WTC11 (cell line): ENCODE measurements at regions not wholly inside any gene's neighbourhood (a gene's known extent, or its start where the extent isn't known, plus 50 kb on each side); places are given as distances from the start of the nearest gene placed in this dataset.

ENCODE experiments used
- CREB1 ChIP-seq: sonication (generic); formaldehyde crosslinking; IDR thresholded peaks from 2 replicates; pipeline ENCODE4 v1.8.0; 2023; ENCODE audit warnings: mild to moderate bottlenecking, missing genetic modification reagents
- CREM ChIP-seq: sonication (generic); formaldehyde crosslinking; IDR thresholded peaks from 2 replicates; pipeline ENCODE4 v1.8.1; 2022; ENCODE audit warnings: mild to moderate bottlenecking, missing genetic modification reagents, moderate library complexity
- E2F4 ChIP-seq: sonication (generic); formaldehyde crosslinking; IDR thresholded peaks from 2 replicates; pipeline ENCODE4 v1.8.1; 2022; ENCODE audit warnings: low read depth, mild to moderate bottlenecking, moderate library complexity, missing genetic modification reagents, borderline replicate concordance
- ESRRA ChIP-seq: sonication (generic); formaldehyde crosslinking; IDR thresholded peaks from 2 replicates; pipeline ENCODE4 v1.8.1; 2022; ENCODE audit warnings: mild to moderate bottlenecking, missing genetic modification reagents, borderline replicate concordance
- JUN ChIP-seq: sonication (generic); formaldehyde crosslinking; IDR thresholded peaks from 2 replicates; pipeline ENCODE4 v1.8.0; 2023; ENCODE audit warnings: mild to moderate bottlenecking, missing genetic modification reagents
- USF2 ChIP-seq: sonication (generic); formaldehyde crosslinking; IDR thresholded peaks from 2 replicates; pipeline ENCODE4 v1.8.1; 2023; ENCODE audit warnings: mild to moderate bottlenecking, missing genetic modification reagents, moderate library complexity
- TF ChIP-seq, protein P1 (sequence below): fragments of 200-600 bp; IDR thresholded peaks from 2 replicates; pipeline ENCODE4 v1.8.0; 2022; ENCODE audit warnings: antibody characterized with exemption
- TF ChIP-seq, protein P2 (sequence below): fragments of 250-450 bp; sonication (Bioruptor Pico); IDR thresholded peaks from 2 replicates; pipeline ENCODE4 v2.1.2; 2022; ENCODE audit warnings: mild to moderate bottlenecking, moderate library complexity

DNA sequence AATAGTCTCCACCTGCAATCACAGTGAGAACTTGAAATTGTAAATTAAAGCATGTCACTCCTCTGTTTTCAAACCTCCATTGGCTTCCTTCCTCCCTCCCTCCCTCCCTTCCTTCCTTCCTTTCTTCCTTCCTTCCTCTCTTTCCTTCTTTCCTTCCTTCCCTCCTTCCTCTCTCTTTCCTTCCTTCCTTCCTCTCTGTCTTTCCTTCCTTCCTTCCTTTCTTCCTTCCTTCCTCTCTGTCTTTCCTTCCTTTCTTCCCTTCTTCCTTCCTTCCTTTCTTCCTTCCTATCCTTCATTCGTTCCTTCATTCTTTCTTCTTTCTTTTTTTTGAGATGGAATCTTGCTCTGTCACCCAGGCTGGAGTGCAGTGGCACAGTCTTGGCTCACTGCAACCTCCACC lies 595.0 kb upstream of the ZNF608 start:
- TF ChIP-seq, protein P1, sequence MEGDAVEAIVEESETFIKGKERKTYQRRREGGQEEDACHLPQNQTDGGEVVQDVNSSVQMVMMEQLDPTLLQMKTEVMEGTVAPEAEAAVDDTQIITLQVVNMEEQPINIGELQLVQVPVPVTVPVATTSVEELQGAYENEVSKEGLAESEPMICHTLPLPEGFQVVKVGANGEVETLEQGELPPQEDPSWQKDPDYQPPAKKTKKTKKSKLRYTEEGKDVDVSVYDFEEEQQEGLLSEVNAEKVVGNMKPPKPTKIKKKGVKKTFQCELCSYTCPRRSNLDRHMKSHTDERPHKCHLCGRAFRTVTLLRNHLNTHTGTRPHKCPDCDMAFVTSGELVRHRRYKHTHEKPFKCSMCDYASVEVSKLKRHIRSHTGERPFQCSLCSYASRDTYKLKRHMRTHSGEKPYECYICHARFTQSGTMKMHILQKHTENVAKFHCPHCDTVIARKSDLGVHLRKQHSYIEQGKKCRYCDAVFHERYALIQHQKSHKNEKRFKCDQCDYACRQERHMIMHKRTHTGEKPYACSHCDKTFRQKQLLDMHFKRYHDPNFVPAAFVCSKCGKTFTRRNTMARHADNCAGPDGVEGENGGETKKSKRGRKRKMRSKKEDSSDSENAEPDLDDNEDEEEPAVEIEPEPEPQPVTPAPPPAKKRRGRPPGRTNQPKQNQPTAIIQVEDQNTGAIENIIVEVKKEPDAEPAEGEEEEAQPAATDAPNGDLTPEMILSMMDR: no peak
- TF ChIP-seq USF2 (no peak), CREB1 (CRISPR knock-in tag) (no peak), CREM (CRISPR knock-in tag) (no peak), E2F4 (CRISPR knock-in tag) (no peak), ESRRA (CRISPR knock-in tag) (no peak), JUN (CRISPR knock-in tag) (no peak)
- TF ChIP-seq, protein P2, sequence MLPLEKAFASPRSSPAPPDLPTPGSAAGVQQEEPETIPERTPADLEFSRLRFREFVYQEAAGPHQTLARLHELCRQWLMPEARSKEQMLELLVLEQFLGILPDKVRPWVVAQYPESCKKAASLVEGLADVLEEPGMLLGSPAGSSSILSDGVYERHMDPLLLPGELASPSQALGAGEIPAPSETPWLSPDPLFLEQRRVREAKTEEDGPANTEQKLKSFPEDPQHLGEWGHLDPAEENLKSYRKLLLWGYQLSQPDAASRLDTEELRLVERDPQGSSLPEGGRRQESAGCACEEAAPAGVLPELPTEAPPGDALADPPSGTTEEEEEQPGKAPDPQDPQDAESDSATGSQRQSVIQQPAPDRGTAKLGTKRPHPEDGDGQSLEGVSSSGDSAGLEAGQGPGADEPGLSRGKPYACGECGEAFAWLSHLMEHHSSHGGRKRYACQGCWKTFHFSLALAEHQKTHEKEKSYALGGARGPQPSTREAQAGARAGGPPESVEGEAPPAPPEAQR (CRISPR knock-in tag): no peak
